Coronary artery (tissue), 2 donors: ENCODE measurements at regions not wholly inside any gene's neighbourhood (a gene's known extent, or its start where the extent isn't known, plus 50 kb on each side); places are given as distances from the start of the nearest gene placed in this dataset.

ENCODE experiments used
- DNase-seq: peaks from one replicate; pipeline ENCODE4 v3.0.0-alpha.2; 2017; ENCODE audit warnings: low spot score
- H3K27ac ChIP-seq, 2 donors: fragments of 200-600 bp; sonication (generic); one replicate each; pipeline ENCODE4 v1.5.1; 2016 to 2019
- H3K4me3 ChIP-seq: fragments of 200-600 bp; sonication (generic); 2 replicates; pipeline ENCODE4 v1.5.1; 2016; ENCODE audit warnings: mild to moderate bottlenecking, moderate library complexity
- CTCF ChIP-seq: fragments of 200-600 bp; sonication (generic); IDR thresholded peaks from one replicate; pipeline ENCODE4 v1.5.1; 2019; ENCODE audit warnings: antibody characterized with exemption

GRCh38 chrX:128518508-128518907, 466.3 kb upstream of the ACTRT1 start:
- Histone ChIP-seq H3K27ac (no peak overlapping the region), H3K4me3 (no peak overlapping the region)
- DNase-seq = no peak
- TF ChIP-seq CTCF = no peak

GRCh38 chrX:128517691-128518090, 465.5 kb upstream of the ACTRT1 start:
- TF ChIP-seq CTCF = no peak
- H3K27ac ChIP-seq = no peak overlapping the region
- H3K4me3 ChIP-seq = no peak overlapping the region

GRCh38 chrX:128504496-128504895, 452.3 kb upstream of the ACTRT1 start:
- H3K4me3 ChIP-seq = no peak overlapping the region
- no peak for DNase-seq
- TF ChIP-seq CTCF = no peak
- no peak overlapping the region for H3K27ac ChIP-seq

More at GRCh38 chrX:128517691-128518090, 465.5 kb upstream of the ACTRT1 start:
- no peak for DNase-seq

GRCh38 chrX:128464116-128464515, 411.9 kb upstream of the ACTRT1 start:
- TF ChIP-seq CTCF = no peak
- Histone ChIP-seq H3K27ac (no peak overlapping the region), H3K4me3 (no peak overlapping the region)
- DNase-seq = no peak

GRCh38 chrX:128460835-128461234, 408.6 kb upstream of the ACTRT1 start:
- no peak overlapping the region for H3K27ac ChIP-seq
- TF ChIP-seq CTCF = no peak
- no peak for DNase-seq
- no peak overlapping the region for H3K4me3 ChIP-seq

GRCh38 chrX:128458888-128459287, 406.7 kb upstream of the ACTRT1 start:
- DNase-seq = no peak
- Histone ChIP-seq H3K4me3 (no peak overlapping the region), H3K27ac (no peak overlapping the region)
- no peak for TF ChIP-seq CTCF

- no peak overlapping the region for H3K4me3 ChIP-seq
- no peak overlapping the region for H3K27ac ChIP-seq
- no peak for TF ChIP-seq CTCF
- DNase-seq = no peak
These were observed 405.5 kb upstream of the ACTRT1 start for GRCh38 chrX:128457674-128458073.
